NCI-H446 (cell line): ENCODE measurements at regions not wholly inside any gene's neighbourhood (a gene's known extent, or its start where the extent isn't known, plus 50 kb on each side); places are given as distances from the start of the nearest gene placed in this dataset.

Source experiments
- DNase-seq, 2 experiments: peaks; one replicate each; lab custom pipeline; 2025; lab: John Stamatoyannopoulos, UW

GRCh38 chr17:13989138-13989537, 80.2 kb upstream of the COX10 start:
- DNase-seq, result no peak

GRCh38 chr17:13993106-13993505, 76.2 kb upstream of the COX10 start:
- DNase-seq, result no peak

- no peak for DNase-seq
These were observed 75.3 kb upstream of the COX10 start for GRCh38 chr17:13994050-13994449.

- no peak for DNase-seq
These were observed 73.4 kb upstream of the COX10 start for GRCh38 chr17:13995856-13996271.

GRCh38 chr17:13996276-13996675, 73.0 kb upstream of the COX10 start:
- DNase-seq, result no peak

- no peak for DNase-seq
These were observed 72.6 kb upstream of the COX10 start for GRCh38 chr17:13996748-13997147.

- DNase-seq, result no peak
These were observed 64.2 kb upstream of the COX10 start for GRCh38 chr17:14004927-14005620.

- no peak for DNase-seq
These were observed 62.9 kb upstream of the COX10 start for GRCh38 chr17:14006249-14006942.

GRCh38 chr17:14007951-14008350, 61.4 kb upstream of the COX10 start:
- no peak for DNase-seq

GRCh38 chr17:14011036-14011692, 58.1 kb upstream of the COX10 start:
- no peak for DNase-seq

- DNase-seq, result no peak
These were observed 57.4 kb upstream of the COX10 start for GRCh38 chr17:14011740-14012405.

- DNase-seq, result no peak
These were observed 54.6 kb upstream of the COX10 start for GRCh38 chr17:14014657-14015056.

- no peak for DNase-seq
These were observed 54.0 kb upstream of the COX10 start for GRCh38 chr17:14015271-14015670.

- DNase-seq, result no peak
These were observed 52.4 kb upstream of the COX10 start for GRCh38 chr17:14016858-14017257.

GRCh38 chr17:14019186-14019956, 49.9 kb upstream of the COX10 start:
- DNase-seq, result no peak
